HG03378 (cell line): ENCODE measurements at regions not wholly inside any gene's neighbourhood (a gene's known extent, or its start where the extent isn't known, plus 50 kb on each side); places are given as distances from the start of the nearest gene placed in this dataset.
"Not testable (repeated sequence)": the region's sequence is repeated elsewhere in the genome, so short reads cannot be mapped to it uniquely, and the experiment has no call there.

Experiments
- ATAC-seq: cut with Tn5 transposase; IDR thresholded peaks from one replicate; pipeline ENCODE4 v1.9.1; 2021; ENCODE audit warnings: mild to moderate bottlenecking, moderate library complexity; ENCODE audit not compliant: unreplicated experiment

DNA sequence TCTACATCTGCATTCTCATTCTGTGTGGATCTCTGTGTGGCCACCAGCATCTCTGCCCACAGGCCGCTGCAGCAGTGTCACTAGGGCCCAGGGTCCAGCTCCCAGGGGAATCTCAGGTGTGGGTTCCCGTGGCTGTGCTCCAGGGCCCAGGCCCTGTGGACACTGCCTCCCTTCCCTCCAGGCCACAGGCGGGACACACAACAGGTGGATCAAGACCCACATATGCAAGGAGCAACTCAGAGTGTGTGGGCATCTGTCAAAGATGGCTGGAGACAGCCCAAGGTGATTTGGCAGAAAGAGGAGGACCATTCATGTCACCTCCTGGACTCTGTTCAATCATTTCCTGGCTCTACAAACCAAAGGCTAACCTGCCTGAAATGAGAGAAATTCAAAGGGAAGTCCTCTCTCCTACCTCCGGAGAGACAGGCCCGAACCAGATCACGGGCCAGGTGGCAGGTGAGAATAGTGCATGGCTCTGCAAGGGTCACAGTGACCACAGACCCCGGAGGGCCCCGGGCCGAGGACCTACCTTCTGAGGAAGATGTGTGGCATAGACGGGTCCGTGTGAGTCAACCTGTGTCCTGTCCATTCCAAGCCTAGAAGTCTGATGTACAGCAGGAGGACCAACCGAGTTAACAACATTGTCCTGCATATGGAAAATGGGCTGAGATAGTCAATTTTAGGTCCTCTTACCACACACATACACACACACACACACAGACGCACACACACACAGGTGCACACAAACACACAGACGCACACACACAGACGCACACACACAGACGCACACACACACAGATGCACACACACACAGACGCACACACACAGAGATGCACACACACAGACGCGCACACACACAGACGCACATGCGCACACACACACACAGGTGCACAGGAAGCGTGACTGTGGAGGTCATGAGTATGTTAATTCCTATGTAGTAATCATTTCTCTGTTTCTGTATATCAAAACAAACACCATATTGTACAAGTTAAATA is 1068.5 kb downstream of the BRD1 start:
- no peak for ATAC-seq

DNA sequence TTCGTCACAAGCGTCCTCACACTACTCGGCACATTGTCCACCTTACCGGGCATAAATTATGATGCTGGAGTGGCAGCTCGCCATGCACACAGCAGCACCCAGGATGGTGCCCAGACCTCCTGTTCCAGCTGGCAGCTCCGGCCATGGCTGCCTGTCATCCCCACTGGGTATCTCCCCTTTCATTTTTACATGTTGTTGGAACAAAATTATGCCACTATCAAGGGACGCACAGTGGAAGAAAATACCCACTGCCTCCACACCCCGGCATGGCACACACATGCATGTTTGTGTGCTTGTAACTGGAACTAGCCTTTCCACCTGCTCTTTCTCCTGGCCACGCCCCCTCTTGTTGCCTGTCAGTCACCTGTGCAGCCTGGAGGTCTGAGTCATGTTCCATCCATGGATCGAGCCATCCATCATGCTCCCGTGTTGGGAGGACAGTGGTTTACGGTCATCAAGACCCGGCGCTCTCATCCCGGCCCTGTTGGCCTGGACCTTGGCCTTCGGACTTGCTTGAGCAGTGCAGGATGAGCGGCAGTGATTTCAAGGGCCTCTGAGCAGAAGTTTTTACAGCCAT is 1069.6 kb downstream of the BRD1 start:
- ATAC-seq: no peak

DNA sequence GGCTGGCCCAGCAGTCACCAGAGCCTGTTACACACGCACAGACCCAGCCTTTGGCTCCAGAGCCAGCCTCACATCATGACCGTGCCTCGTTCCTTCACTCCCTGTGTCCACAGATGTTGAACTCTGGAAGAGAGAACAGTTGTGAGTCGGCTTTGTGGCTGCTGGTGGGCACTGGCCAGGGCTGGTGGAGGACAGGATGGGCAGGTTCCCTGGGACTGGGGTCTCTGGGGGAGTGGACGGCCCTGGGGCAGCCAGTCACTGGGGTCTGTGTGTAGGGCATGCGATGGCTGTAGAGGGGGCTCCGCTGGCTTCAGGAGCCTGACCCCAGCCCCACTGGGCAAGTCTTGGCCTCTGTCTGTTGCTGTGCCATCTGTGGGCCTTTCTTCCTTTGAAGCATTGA is 1070.1 kb downstream of the BRD1 start:
- ATAC-seq: no peak

DNA sequence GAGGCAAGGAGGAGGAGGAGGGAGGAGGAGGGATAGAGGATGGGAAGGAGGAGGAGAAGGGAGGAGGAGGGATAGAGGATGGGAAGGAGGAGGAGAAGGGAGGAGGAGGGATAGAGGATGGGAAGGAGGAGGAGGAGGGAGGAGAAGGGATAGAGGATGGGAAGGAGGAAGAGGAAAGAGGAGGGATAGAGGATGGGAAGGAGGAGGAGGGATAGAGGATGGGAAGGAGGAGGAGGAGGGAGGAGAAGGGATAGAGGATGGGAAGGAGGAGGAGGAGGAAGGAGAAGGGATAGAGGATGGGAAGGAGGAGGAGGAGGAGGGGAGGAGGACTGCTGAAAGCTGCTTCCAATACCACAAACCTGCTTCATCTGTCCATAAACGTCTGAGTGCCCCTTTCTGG is 1070.5 kb downstream of the BRD1 start:
- not testable (repeated sequence) for ATAC-seq

GRCh38 chr22:48756146-48757111 is 1071.2 kb downstream of the BRD1 start:
- no peak for ATAC-seq

- ATAC-seq: no peak
Measured at GRCh38 chr22:48755059-48755949, 1072.4 kb downstream of the BRD1 start.

DNA sequence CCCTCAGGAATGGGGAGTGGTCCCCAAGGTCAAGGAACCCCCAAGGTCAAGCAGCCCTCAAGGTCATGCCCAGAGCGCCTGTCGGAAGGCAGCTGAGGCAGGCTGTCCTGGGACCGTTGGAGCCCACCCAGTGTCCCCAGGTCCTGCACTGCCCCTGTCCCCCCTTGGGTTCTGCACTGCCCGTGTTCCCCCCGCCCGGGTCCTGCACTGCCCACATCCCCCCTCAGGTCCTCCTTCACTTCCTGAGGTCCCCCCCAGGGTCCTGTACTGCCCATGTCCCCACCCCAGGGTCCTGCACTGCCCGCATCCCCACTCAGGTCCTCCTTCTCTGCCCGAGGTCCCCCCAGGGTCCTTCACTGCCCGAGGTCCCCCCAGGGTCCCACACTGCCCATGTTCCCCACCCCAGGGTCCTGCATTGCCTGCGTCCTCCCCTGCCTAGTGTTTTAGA is 1073.0 kb downstream of the BRD1 start:
- ATAC-seq: no peak

- ATAC-seq: no peak
Measured at GRCh38 chr22:48753752-48754517, 1073.7 kb downstream of the BRD1 start.

- no peak for ATAC-seq
Measured at GRCh38 chr22:48753381-48753730, 1074.3 kb downstream of the BRD1 start.

- no peak for ATAC-seq
Measured at GRCh38 chr22:48752451-48753380, 1075.0 kb downstream of the BRD1 start.

GRCh38 chr22:48751539-48752437 is 1075.9 kb downstream of the BRD1 start:
- ATAC-seq: no peak

- no peak for ATAC-seq
Measured at GRCh38 chr22:48750826-48751440, 1076.7 kb downstream of the BRD1 start.

DNA sequence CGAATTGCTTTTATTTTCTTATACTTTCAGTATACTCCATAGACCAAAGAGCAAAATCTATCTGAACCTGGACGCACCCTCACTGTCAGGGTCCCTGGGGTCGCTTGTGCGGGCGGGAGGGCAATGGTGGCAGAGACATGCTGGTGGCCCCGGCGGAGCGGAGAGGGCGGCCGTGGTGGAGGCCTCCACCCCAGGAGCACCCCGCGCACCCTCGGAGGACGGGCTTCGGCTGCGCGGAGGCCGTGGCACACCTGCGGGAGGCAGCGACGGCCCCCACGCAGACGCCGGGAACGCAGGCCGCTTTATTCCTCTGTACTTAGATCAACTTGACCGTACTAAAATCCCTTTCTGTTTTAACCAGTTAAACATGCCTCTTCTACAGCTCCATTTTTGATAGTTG is 1077.4 kb downstream of the BRD1 start:
- ATAC-seq: no peak

- ATAC-seq: no peak
Measured at GRCh38 chr22:48749555-48750227, 1078.0 kb downstream of the BRD1 start.

DNA sequence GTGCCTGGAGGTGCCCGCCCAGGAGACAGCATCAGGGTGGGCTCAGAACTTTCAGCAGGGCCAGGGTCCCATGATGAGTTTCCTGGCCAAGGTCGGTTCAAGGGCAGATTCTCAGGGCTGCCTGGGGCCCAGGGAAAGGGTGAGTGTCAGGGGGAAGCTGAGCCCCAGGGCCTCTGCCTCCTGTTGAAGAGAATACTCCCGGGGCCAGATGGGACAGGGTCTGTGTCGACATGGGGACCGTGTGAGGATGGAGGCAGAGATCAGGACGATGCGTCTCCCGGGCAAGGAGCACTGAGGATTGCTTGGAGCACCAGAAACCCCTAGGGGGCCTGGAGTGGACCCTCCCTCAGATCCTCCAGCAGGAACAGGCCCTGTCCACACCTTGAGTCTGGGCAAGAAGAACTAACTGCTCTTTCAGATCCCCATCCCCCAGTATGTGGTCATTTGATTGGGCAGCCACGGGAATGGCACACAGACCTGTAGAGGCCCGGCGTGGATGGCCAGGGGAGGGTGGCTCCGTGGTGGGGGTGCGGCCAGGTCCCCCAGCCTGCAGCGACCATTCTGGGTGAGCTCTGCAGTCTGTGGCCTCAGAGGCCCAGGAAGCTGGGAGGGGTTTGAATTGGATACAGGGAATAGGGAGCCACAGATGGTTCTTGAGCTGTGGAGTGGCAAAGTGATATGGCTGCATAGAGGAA is 1078.7 kb downstream of the BRD1 start:
- no peak for ATAC-seq
